Activated CD4-positive, CD25-positive, alpha-beta regulatory T cell treated with anti-CD3 and anti-CD28 coated beads, Interleukin-2, amount 50 U/mL, for 16 hours (primary cell): ENCODE measurements at regions not wholly inside any gene's neighbourhood (a gene's known extent, or its start where the extent isn't known, plus 50 kb on each side); places are given as distances from the start of the nearest gene placed in this dataset.

Experiments used
- DNase-seq: peaks from one replicate; pipeline ENCODE4 v3.0.0-alpha.2; 2020; ENCODE audit warnings: low read depth, low spot score

DNA sequence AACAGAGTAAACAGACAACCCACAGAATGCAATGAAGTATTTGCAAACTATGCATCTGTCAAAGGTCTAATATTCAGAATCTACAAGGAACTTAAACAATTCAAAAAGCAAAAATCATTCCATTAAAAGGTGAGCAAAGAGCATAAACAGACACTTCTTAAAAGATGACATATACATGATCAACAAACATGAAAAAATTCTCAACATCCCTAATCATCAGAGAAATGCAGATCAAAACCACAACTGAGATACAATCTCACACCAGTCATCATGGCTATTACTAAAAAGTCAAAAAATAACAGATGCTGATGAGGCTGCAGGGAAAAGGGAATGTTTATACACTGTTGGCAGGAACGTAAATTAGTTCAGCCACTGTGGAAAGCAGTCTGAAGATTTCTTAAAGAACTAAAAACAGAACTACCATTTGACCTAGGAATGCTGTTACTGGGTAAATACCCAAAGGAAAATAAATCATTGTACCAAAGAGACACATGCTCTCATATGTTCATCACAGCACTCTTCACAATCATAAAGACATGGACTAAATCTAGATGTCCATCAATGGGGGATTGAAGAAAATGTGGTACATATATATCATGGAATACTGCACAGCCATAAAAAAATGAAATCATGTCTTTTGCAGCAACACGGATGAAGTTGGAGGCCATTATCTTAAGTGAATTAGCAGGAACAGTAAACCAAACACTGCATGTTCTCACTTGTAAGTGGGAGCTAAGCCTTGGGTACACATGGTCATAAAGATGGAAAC is 393.3 kb upstream of the CBLB start:
- DNase-seq, result no peak

DNA sequence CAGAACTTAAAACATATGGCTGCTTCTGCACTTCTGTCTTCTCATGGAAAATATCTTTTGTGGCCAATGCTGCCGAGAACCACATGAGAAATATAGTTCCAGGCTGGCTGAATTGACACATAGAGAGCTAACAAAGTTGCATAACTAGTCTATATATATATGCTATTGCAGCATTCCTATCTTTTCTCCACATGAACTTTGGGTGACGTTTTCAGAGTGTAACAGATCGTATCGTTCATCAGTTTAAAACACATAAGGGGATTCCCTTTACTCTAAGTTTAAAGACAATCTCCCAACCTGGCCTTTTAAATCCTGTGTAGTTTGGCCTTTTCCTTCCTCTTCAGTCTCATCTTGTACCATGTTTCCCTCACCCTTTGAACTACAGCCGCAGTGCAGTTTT is 394.2 kb upstream of the CBLB start:
- DNase-seq, result no peak

DNA sequence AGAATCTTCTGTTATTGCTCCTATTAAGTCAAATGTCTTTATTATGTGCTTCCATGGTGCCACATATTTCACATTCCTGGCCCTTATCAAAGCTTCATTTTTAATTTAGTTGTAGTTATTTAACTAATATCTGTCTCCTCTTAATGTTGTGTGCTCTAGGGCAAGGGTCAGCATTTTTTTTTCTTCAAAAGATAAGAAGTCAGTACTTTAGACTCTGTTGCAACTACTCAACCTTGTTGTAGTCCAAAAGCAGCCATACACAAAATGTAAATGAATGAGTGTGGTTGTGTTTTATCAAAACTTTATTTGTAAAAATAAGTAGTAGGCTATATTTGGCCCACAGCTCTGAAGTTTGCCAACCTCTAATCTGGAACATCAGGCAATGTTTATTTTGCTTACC is 394.7 kb upstream of the CBLB start:
- no peak for DNase-seq

DNA sequence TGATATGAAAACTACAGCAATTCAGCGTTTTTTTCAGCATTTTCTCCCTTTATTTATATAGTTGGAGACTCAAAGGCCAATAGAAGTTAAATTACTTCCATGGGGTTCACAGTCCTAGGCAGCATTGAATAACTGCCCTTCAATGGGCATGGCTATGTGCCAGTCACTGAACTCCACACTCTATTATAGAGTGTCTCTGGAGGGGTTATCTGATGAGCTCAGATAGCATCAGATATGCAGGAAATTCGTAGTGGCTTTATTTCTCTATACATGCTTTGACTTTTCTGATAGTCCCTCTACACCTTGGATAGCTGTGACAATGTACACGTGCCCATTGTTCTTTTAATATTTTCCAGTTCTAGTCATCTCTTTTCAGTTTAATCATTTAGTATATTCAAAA is 396.9 kb upstream of the CBLB start:
- DNase-seq, result no peak

DNA sequence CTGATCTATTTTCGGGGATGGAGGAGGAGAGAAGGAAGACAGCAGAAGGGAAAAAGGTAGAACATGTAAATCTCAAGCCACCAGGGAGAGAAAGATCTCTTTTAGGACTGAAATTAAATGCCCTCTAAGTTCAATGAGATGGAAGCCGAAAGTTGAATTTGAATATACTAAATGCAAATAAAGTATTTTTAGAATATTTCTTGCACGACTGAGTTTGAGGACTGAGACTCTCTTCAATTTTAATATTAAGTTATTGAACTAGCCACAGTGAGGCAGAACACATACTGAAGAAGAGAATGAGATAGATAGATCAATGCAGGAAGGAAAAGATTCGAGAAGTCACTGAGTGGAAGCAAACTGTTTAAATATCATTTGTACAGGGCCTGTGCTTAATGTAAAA is 399.9 kb upstream of the CBLB start:
- no peak for DNase-seq

DNA sequence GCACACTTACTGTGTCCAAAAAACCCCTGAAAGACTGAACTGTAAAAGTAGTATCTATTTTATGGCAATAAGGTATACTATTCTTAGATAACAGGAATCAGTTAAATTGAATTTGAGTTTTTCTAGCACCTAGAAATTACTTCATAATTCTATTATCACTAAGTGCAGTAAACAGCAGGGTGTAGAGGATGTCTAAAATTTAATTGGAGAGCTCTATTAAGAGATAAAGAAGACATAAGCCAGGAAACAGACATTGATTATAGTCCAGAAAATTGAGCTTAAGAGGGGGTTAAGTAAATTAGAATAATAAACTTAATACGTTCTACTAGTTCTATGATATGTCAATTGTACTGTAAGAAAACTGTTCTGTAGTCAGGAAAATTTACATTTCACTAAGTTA is 403.5 kb upstream of the CBLB start:
- DNase-seq, result no peak

DNA sequence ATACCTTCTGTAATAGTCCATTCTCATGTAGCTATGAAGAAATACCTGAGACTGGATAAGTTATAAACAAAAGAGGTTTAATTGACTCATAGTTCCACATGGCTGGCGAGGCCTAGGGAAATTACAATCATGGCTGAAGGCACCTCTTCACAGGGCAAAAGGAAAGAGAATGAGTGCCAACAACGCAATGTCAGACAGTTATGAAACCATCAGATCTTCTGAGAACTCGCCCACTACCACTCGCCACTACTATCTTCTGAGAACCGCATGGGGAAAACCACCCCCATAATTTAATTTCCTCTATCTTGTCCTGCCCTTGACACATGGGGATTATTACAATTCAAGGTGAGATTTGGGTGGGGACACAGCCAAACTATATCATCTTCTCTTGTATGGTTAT is 406.8 kb upstream of the CBLB start:
- DNase-seq, result no peak

DNA sequence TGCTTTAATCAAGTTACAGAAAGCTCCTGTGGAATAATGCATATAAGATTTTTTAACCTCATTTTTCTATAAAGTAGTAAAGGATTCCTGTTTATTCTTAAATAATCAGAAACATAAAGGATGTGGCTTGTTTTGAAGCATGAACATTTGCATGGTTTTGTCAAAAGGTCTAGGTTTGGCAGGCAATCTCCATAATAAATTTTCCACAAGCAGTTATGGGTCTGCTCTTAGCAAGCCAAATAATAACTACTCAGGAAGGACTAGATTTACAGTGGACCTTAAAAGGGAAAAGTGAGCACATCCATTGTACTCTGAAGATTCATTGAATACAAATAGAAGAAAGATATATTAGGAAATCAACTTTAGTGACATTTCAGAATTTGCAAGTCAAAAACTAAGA is 407.3 kb upstream of the CBLB start:
- DNase-seq, result no peak

DNA sequence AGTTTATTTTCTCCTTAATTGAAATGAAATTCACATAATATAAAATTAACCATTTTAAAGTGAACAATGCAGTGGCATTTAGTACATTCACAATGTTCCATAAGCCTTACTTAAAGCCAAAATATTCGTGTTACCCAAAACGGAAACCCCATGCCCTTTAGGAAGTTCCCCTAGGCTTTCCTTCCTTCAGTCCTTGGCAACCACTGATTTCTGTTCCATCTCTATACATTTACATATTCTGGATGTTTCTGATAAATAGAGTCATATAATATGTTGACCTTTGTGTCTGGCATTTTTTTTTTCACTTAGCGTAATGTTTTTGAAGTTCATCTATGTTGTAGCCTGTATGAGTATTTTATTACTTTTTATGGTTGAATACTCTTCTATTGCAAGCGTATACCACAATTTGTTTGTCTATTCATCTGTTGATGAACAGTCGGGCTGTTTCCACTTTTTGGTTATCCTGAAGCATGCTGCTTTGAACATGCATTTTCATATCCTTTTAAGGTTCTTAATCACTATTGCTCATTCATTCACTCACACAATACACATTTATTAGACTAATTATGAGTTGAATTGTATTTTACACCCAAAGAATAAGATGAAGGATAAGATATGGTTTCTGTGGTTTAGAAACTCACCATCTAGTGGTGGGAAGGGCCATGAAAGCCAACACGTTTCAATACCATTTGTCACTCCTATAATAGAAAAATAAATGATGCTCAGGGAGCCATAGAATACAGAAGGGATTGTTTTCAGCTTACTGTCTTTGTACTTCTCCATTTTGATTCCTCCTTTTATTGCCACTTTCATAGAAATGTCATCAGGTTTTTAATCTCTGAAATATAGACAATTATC is 408.2 kb upstream of the CBLB start:
- DNase-seq, result no peak

DNA sequence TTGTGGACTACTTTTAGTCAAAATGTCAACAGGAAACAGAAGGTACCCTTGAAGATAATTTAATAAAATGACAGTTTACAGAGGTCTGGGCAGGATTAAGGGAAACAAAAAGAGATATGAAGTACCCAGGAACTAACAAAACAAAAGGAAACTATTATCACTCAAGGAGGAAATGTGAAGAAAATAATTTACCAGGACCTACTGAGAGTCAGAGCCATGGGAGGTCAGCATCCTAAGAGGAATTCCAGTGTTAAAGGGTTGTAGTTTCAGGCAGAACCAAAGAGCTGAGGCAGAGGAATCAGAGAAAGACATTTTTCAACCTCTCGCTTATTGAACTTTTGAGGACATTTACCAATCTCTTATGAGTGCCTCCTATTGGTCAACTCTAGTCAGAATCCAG is 408.9 kb upstream of the CBLB start:
- no peak for DNase-seq

DNA sequence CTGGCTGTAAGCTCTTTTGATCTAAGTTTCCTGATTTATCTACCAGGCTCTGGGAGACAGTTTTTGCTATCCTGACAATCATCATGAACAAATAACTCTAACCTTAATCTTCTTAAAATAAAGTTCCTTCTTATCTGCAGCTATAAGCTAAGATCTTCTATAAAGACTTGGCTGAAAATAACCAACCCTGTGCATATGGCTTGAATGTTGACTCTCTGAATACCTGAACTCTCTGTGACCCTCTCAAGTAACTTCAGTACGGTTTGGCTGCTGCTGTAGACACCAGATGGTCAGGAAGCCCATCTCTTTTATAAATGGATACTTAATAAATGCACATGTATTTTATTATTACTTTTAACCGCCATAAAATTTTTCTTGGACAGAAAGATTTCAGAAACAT is 412.4 kb upstream of the CBLB start:
- DNase-seq, result no peak

DNA sequence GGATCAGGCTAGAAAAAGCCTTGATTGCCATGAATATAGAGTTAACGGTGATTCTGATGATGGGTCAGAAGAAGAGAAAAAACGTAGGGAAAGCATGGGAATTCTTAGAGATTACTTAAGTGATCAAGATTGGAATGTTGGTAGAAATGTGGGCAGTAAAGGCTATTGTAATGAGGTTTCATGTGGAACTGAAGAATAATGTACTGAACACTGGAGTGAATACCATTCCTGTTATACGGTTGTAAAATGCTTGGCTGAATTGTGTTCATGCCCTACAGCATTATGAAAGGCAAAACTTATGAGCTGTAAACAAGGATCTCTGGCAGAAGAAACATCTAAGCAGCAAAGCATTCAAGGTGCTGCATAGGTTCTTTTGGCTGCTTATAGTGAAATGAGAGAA is 414.1 kb upstream of the CBLB start:
- DNase-seq, result no peak

DNA sequence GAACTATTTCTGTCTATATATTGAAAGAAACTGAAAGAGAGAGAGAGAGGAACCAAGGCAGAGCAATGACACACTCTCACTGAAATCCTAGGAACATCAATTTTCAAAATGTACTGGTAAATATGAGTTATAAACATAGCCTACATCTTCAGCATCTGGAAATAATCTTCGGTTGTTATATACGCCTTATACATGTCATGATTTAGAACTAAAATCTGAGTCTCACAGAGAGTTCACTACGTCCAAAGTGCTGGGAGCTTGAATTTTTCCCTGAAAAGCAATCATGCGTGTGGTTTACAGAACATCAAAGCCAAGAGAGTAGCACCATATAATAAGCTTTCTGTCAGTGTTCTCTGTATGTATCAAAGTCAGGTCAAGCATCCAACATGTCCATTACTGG is 420.0 kb upstream of the CBLB start:
- no peak for DNase-seq

DNA sequence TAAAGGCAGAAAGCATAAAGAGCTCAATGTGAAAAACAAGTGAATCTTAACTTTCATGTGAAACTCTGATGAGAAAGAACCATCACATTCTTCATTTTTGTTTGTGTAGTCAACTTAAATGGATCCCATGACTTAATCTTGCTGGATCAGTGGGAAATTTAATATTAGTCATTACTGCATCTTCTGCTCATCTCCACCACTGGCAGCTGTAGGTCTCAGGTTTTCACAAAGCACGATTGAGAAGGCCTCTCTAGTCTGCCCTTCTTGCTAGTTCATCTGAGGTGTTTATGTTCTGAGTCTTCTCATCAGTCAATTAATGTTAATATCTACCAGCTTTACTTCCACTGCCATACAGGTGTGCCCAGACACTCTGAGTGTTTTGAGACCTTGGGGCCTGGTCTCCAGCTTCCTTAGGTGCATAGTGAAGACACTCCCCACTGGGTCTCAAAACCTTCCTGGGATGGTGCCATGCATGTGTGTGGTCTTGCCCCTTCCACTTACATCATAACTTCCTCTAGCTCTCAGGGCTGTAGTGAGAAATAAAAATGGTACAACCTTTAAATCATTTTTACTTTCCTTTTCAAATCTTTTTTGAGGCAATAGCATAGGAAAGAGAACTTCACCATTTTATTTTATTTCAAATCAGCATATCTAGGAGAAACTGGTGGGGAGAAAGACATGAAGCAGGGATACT is 421.6 kb upstream of the CBLB start:
- DNase-seq, result no peak

DNA sequence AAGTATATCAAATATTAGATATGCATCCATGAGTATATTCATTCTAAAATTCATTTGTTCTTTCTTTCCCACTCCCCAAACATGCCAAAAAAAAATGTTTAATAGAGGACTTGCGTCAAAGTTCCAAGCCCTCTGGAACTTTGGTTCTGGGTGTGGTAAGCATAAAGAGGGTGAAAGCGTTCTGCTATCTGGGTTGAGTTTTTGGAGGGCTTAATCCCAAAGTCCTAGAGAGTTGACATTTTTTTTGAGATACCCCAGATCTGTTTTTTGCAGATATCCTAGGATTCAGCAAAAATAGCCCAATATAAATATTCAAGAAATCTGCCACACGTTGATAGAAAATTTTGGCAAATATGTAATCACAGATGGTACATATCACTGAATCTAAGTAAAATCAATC is 424.3 kb upstream of the CBLB start:
- DNase-seq, result no peak

DNA sequence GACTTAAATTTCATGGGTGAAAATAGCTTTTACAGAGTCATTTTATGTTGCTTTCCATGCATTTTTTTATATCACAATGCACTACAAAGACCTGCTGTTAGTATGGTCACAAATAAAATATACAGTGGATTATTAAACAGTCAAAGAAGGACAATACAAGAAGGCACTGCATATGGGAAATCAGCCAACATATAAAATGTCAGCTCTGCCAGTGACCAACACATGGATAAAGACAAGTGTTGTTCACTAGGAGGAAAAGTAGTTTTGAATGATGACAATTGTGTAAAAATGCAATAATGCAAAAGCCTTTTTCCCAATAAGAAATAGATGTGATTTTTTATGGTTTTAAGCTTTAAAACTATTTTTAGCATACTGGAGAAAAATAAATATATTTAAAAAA is 425.3 kb upstream of the CBLB start:
- no peak for DNase-seq

DNA sequence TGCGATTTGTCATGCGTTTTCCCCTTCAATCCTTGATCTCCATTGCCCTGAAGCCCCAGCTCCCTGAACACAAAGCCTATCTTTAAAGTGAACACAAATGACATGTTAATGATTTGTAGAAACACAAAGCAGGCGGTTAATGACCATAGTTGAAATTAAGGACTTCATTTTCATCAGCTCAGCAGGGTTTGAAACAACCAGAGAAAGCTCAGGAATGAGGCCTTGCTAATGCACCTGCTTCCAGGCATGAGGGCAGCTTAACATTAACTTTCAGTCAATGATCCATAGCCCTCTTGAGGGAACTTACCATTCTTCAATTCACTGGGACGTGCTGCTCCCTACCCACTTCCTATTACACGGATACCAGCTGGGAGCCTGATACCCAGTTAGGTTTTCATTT is 427.2 kb upstream of the CBLB start:
- no peak for DNase-seq

DNA sequence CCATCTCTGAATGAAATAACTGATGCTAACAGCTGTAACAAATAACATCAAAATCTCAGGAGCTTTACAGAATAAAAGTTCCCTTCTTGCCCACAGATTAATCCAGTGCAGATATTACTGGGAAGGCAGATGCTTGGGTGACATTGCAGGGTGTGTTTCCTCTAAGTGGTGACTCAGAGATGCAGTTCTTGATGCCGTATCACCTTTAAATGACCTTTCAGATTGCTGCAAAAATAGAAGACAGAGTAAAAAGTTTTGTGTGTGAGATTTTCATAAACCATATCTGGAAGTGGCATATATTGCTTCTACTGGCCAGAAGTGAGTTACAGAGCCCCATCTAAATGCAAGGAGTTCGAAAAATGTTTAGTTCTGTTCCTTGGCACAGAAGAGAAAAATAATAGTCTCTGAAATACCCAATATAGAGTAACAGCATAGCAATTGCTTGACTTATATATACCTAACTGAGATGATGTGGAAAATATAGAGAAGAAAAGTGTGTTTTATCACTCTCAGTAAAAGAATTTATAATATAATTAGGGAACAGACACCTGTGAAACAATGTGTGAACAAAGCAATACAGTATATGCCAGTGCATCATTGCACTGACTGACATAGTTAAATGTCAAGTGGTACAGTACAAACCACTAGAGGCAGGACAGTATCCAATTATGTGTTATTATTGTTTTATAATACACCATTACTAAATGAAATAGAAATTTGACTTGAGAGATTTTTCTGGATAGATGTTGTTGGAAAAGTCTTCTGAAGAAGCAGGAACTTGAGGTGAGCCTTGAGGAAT is 430.7 kb upstream of the CBLB start:
- no peak for DNase-seq

DNA sequence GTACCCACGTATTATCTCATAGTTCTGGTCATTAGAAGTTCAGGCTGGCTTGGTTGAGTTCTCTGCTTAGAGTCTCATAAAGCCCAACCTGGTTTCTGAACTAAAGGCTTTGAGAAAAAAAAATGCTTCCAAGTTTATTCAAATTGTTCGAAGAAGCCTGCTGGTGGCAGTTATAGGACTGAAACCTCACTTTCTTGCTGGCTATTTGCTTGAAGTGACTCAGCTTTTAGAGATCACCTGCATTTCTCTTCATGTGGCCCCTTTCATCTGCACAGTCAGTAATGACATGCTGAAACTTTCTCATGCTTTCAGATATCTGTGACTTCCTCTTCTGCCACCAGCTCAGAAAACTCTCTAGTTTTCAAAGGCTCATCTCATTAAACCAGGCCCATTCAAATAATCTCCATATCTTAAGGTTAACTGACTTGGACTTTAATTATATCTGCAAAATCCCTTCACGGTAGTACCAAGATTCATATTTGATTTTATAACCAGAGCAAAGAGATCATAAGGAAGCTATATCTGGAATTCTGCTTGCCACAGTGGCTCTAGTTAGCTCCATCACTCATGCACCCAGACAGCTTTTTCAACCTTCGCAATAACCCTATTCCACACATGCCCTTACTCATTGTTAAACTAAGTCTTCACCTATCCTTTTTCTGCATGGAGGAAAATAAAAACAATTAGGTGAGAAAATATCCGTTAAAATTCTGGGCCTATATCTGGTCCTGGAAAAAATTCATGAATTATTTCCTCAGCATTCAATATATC is 433.8 kb upstream of the CBLB start:
- no peak for DNase-seq

DNA sequence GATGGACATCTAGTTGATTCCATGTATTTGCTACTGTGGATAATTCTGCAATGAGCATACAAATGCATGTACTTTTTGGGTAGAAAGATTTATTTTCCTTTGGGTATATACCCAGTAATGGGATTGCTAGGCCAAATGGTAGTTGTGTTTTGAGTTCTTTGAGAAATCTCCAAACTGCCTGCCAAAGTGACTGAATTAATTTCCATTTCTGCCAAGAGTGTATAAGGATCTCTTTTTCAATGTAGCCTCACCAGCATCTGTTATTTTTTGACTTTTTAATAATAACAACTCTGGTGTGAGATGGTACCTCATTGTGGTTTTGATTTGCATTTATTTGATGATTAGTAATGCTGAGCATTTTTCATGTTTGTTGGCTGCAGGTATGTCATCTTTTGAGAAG is 435.0 kb upstream of the CBLB start:
- no peak for DNase-seq

DNA sequence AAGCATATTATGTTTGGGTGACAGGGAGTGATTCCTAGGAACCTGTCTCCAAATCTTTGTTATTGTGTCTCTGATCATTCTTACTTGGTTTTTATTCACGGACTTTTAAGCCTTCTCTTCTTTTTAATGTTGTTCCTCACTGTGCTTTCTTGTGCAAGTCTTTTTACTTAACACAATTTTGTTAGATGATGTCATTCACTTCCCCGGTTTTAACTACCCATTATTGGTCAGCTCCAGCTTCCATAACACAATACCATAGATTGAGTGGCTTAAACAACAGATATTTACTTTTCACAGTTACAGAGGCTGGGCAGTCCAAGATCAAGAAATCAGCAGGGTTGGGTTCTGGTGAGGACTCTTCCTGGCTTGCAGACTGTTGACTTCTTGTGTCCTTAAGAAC is 436.3 kb upstream of the CBLB start:
- DNase-seq, result no peak
